Fibroblast of mammary gland (primary cell): ENCODE measurements at regions not wholly inside any gene's neighbourhood (a gene's known extent, or its start where the extent isn't known, plus 50 kb on each side); places are given as distances from the start of the nearest gene placed in this dataset.

Experiments
- DNase-seq: peaks from one replicate; pipeline ENCODE4 v3.0.0-alpha.2; 2010; ENCODE audit warnings: low read depth
- H3K4me3 ChIP-seq: 2 replicates; pipeline ENCODE4 v1.5.1; 2011; ENCODE audit warnings: low read depth, mild to moderate bottlenecking, low read length, moderate library complexity; ENCODE audit not compliant: control insufficient read depth
- TF ChIP-seq, protein P1 (sequence below): conservative IDR thresholded peaks from 2 replicates; pipeline ENCODE4 v1.5.1; 2011; ENCODE audit warnings: low read depth, low read length, inconsistent platforms; ENCODE audit not compliant: control insufficient read depth, insufficient read depth

DNA sequence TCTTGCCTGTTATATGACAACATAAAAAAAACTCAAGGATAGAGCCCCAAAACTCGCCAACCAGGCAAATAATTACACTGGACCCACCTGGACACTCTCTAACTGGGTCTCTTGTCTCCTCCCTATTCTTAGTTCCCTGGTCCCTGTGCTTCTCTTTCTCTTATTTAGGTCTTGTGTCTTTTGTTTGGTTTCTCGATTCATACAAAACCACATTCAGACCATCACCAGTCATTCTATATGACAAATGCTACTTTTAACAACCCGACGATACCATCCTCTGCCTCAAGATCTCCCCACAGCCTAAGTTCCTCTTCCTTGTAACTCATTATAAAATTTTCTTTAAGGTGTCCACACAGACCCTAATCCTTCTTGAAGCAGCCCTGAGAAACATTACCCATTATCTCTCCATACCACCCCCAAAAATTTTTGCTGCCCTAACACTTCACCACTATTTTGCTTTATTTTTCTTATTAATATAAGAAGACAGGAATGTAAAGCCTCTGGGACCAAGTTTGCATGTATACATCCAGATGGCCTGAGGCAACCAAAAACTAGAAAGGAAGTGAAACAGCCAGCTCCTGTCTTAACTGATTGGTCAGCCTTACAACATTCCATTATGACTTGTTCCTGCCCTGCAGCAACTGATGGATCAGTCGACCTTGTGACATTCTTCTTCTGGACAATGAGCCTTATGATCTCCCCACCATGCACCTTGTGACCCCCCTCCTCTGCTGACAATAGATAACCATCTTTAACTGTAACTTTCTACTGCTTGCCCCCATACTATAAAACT, 638.2 kb downstream of the AMY1C start:
- H3K4me3 ChIP-seq = no peak overlapping the region
- DNase-seq = no peak
- TF ChIP-seq, protein P1, sequence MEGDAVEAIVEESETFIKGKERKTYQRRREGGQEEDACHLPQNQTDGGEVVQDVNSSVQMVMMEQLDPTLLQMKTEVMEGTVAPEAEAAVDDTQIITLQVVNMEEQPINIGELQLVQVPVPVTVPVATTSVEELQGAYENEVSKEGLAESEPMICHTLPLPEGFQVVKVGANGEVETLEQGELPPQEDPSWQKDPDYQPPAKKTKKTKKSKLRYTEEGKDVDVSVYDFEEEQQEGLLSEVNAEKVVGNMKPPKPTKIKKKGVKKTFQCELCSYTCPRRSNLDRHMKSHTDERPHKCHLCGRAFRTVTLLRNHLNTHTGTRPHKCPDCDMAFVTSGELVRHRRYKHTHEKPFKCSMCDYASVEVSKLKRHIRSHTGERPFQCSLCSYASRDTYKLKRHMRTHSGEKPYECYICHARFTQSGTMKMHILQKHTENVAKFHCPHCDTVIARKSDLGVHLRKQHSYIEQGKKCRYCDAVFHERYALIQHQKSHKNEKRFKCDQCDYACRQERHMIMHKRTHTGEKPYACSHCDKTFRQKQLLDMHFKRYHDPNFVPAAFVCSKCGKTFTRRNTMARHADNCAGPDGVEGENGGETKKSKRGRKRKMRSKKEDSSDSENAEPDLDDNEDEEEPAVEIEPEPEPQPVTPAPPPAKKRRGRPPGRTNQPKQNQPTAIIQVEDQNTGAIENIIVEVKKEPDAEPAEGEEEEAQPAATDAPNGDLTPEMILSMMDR = no peak

DNA sequence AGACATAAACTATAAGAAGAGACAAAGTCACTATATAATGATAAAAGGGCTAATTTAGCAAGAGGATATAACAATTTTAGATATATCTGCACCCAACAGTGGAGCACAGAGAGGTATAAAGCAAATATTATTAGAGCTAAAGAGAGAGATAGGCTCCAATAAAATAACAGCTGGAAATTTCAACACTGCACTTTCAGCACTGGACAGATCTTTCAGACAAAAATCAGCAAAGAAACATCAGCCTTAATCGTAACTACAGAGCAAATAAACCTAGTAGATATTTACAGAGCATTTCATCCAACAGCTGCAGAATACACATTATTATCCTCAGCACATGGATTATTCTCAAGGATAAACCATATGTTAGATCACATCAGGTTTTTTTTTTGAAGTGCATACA, 642.9 kb downstream of the AMY1C start:
- no peak for DNase-seq
- H3K4me3 ChIP-seq = no peak overlapping the region
- TF ChIP-seq, protein P1 = no peak

DNA sequence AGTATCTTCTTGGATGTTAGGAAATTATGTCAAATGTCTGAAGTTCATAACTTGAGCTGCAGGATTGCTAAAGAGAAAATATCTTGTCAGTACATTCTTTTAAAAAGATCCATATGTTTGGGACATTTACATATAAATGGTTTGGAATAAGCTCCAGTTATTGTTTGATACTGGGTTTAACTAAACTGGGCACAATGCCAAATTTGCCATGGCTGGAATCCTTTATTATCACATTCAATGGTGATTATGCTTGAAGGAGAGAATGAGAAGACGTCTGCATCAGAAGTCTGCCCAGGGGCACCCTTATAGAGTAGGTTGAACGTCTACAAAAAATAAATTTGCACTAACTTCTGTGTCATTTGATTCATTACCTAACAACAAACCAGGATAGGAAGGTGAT, 652.5 kb downstream of the AMY1C start:
- TF ChIP-seq, protein P1 = no peak
- no peak overlapping the region for H3K4me3 ChIP-seq
- DNase-seq = no peak

DNA sequence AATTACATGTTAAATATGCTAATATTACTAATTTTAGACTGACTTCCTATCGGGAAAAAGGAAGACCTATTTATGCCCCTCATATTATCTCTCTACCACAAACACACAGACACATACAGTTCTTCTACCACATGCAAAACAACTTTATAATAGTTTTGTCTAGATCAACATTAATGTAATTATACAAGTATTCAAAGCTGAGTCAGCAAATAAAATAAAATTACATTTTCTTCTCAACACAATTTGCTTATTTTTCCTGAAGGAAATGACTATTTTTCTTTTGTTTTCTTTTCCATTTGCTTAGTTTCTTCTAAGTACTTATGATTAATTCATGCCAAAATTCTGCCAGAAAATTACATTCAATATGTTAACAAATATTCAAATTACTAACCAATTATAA, 654.2 kb downstream of the AMY1C start:
- TF ChIP-seq, protein P1 = no peak
- no peak overlapping the region for H3K4me3 ChIP-seq
- no peak for DNase-seq

DNA sequence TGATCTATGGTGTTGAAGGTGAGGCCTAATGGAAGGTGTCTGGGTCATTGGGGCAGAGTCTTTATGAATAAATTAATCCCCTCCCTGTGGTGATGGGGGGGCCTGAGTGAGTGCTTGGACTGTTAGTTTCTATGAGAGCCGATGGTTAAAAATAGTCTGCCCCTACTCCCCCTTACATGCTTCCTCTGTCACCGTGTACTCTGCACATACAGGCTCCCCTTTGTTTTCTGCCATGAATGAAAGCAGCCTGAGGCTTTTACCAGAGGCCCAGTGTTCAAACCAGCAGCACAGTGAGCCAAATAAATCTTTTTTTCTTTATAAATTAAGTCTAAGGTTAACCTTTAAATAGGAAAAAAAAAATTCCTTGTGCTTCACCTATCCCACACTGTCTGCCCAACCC, 657.0 kb downstream of the AMY1C start:
- H3K4me3 ChIP-seq = no peak overlapping the region
- DNase-seq = no peak
- TF ChIP-seq, protein P1 = no peak

DNA sequence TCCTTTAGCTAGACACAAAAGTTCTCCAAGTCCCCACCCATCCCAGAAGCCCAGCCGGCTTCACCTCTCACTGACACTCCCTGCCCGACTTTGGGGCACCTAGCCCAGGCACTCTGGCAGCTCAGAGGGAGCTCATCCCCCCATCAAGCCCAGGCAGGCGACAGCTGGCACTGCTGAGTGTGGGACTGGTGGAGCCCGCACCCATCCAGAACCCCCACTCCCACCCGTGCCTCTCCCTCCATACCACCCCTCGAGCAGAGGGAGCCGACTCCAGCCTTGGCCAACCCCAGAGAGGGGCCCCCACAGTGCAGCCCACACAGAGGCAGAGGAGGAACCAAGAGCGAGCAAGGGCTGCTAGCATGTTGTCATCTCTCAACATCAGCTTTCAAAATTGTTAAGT, 658.6 kb downstream of the AMY1C start:
- no peak for DNase-seq
- TF ChIP-seq, protein P1 = no peak
- no peak overlapping the region for H3K4me3 ChIP-seq
